Spleen (tissue), 7 donors: ENCODE measurements at regions not wholly inside any gene's neighbourhood (a gene's known extent, or its start where the extent isn't known, plus 50 kb on each side); places are given as distances from the start of the nearest gene placed in this dataset.

Experiments used
- CTCF ChIP-seq, 11 experiments: fragments of 200-600 bp in 7 of 11; fragments of 450-650 bp in 4 of 11; sonication (generic) in 4 of 11; IDR thresholded peaks in 8 of 11; conservative IDR thresholded peaks in 3 of 11; 1 replicate in 7 of 11; 2 replicates in 4 of 11; pipeline versions ENCODE4 v1.4.0 to v1.8.0; 2016 to 2021; ENCODE audit warnings: antibody characterized with exemption in 11 of 11, inconsistent platforms in 4 of 11, mild to moderate bottlenecking in 1 of 11
- POLR2AphosphoS5 ChIP-seq, 3 donors: sonication (generic); formaldehyde crosslinking; IDR thresholded peaks; one replicate each; pipeline ENCODE4 v1.5.1; 2017; ENCODE audit warnings: antibody characterized with exemption in 3 of 3
- donor health status: DM: no; HTN: no; CAD: no; lungs with moderate emphysema.
- donor health status: DM: no; HTN: no; CAD: no.
- donor health status: DM: no; HTN: no; CAD: no.

GRCh38 chr2:59180111-59180510 is 939.0 kb upstream of the FANCL start:
- TF ChIP-seq CTCF (IDR thresholded peaks at IDR 0.05 in 8 of 11, conservative IDR thresholded peaks at IDR 0.05 in 3 of 11) (no peak), POLR2AphosphoS5 (IDR thresholded peaks at IDR 0.05) (no peak)
